Keratinocyte (primary cell): ENCODE measurements at regions not wholly inside any gene's neighbourhood (a gene's known extent, or its start where the extent isn't known, plus 50 kb on each side); places are given as distances from the start of the nearest gene placed in this dataset.

Experiments used
- DNase-seq: peaks from one replicate; pipeline ENCODE4 v3.0.0-alpha.2; 2011; ENCODE audit warnings: low read depth, missing footprints, low spot score
- FAIRE-seq: peaks from 2 replicates; lab custom pipeline; 2011; peaks lifted over from hg19 to GRCh38; lab: Jason Lieb, UNC
- H2AFZ ChIP-seq: 2 replicates; pipeline ENCODE4 v1.6.0; 2012; ENCODE audit warnings: low read length, control low read depth, inconsistent platforms; ENCODE audit not compliant: control insufficient read depth
- H3K27ac ChIP-seq: 2 replicates; pipeline ENCODE4 v1.5.1; 2011; ENCODE audit warnings: low read length; ENCODE audit not compliant: control insufficient read depth, insufficient read depth
- H3K27me3 ChIP-seq: 3 replicates; pipeline ENCODE4 v1.6.0; 2011; ENCODE audit warnings: low read length; ENCODE audit not compliant: control insufficient read depth, insufficient read depth; ENCODE audit errors: extremely low read depth
- H3K36me3 ChIP-seq, 2 experiments: 2 replicates in 1 of 2; 3 replicates in 1 of 2; pipeline ENCODE4 v1.5.1; 2011; ENCODE audit warnings: low read length in 2 of 2, mild to moderate bottlenecking in 1 of 2; ENCODE audit not compliant: control insufficient read depth in 2 of 2, insufficient read depth in 2 of 2; ENCODE audit errors: extremely low read depth in 1 of 2
- H3K4me1 ChIP-seq: 3 replicates; pipeline ENCODE4 v1.5.1; 2011; ENCODE audit warnings: low read length; ENCODE audit not compliant: control insufficient read depth, insufficient read depth; ENCODE audit errors: extremely low read depth
- H3K4me2 ChIP-seq: 3 replicates; pipeline ENCODE4 v1.6.0; 2011; ENCODE audit warnings: low read depth, low read length; ENCODE audit not compliant: control insufficient read depth, insufficient read depth; ENCODE audit errors: extremely low read depth
- H3K4me3 ChIP-seq, 3 experiments: fragments of 200-600 bp in 1 of 3; sonication (generic) in 1 of 3; 2 replicates in 2 of 3; 3 replicates in 1 of 3; pipeline ENCODE4 v1.5.1; 2011 to 2016; ENCODE audit warnings: low read length in 3 of 3, mild to moderate bottlenecking in 3 of 3, control low read depth in 2 of 3, inconsistent platforms in 1 of 3, low read depth in 1 of 3, mixed read lengths in 1 of 3, mixed run types in 1 of 3, moderate library complexity in 1 of 3; ENCODE audit not compliant: control insufficient read depth in 2 of 3, insufficient read depth in 2 of 3; ENCODE audit errors: extremely low read depth in 1 of 3
- H3K79me2 ChIP-seq: 2 replicates; pipeline ENCODE4 v1.6.0; 2012; ENCODE audit warnings: low read length; ENCODE audit not compliant: control insufficient read depth, insufficient read depth
- H3K9ac ChIP-seq: 3 replicates; pipeline ENCODE4 v1.6.0; 2011; ENCODE audit warnings: low read length; ENCODE audit not compliant: control insufficient read depth, insufficient read depth; ENCODE audit errors: extremely low read depth
- H3K9me1 ChIP-seq: 3 replicates; pipeline ENCODE4 v1.6.0; 2011; ENCODE audit warnings: low read length; ENCODE audit not compliant: control insufficient read depth, insufficient read depth; ENCODE audit errors: extremely low read depth
- H3K9me3 ChIP-seq: 2 replicates; pipeline ENCODE4 v1.5.1; 2012; ENCODE audit warnings: low read depth, low read length; ENCODE audit not compliant: control insufficient read depth
- H4K20me1 ChIP-seq: 3 replicates; pipeline ENCODE4 v1.6.0; 2011; ENCODE audit warnings: low read length; ENCODE audit not compliant: control insufficient read depth, insufficient read depth; ENCODE audit errors: extremely low read depth
- CTCF ChIP-seq, 3 experiments: IDR thresholded peaks in 1 of 3; conservative IDR thresholded peaks in 1 of 3; optimal IDR thresholded peaks in 1 of 3; 2 replicates in 2 of 3; 3 replicates in 1 of 3; pipeline versions ENCODE3 to v1.5.1; 2011; ENCODE audit warnings: low read length in 3 of 3, mild to moderate bottlenecking in 3 of 3, moderate library complexity in 2 of 3, control low read depth in 1 of 3, inconsistent platforms in 1 of 3; ENCODE audit not compliant: insufficient read depth in 2 of 3; ENCODE audit errors: extremely low read depth in 1 of 3
- EZH2 ChIP-seq: IDR thresholded peaks from one replicate; pipeline ENCODE4 v1.6.1; 2012; ENCODE audit warnings: inconsistent platforms, mild to moderate bottlenecking, low read length, moderate library complexity
- dilution Hi-C: fragments of 300-500 bp; cut with MboI; formaldehyde crosslinking; loops from one replicate; pipeline ENCODE4 v1.7.0; 2020; ENCODE audit warnings: low sequenced_read_pairs; ENCODE audit not compliant: extremely low pct_ligation_motif_present

GRCh38 chr4:100679926-100680325 is 162.1 kb upstream of the EMCN start:
- H4K20me1 ChIP-seq: no peaks in the 10 kb centered on the region
- no peaks in the 10 kb centered on the region for H3K27me3 ChIP-seq
- no peak overlapping the region for H3K9ac ChIP-seq
- H3K79me2 ChIP-seq: no peaks in the 10 kb centered on the region
- H3K9me1 ChIP-seq: no peaks in the 10 kb centered on the region
- dilution Hi-C loops: no loop called here
- no peak overlapping the region for H3K4me2 ChIP-seq
- no peaks in the 10 kb centered on the region for H3K36me3 ChIP-seq
- FAIRE-seq (no peak), DNase-seq (no peak)
- H2AFZ ChIP-seq: no peak overlapping the region
- H3K27ac ChIP-seq: no peak overlapping the region
- no peaks in the 10 kb centered on the region for H3K4me1 ChIP-seq
- TF ChIP-seq CTCF (optimal IDR thresholded peaks at IDR 0.05 in 1 of 3, IDR thresholded peaks at IDR 0.05 in 1 of 3, conservative IDR thresholded peaks at IDR 0.05 in 1 of 3; ENCODE audit: extremely low read depth in 1 of 3, insufficient read depth in 2 of 3, low read length in 3 of 3): no peak
- TF ChIP-seq EZH2: no peak
- H3K4me3 ChIP-seq: no peak overlapping the region
- H3K9me3 ChIP-seq: peaks cover 2% of the 10 kb centered on the region

- H3K4me3 ChIP-seq: no peak overlapping the region
- TF ChIP-seq CTCF (optimal IDR thresholded peaks at IDR 0.05 in 1 of 3, IDR thresholded peaks at IDR 0.05 in 1 of 3, conservative IDR thresholded peaks at IDR 0.05 in 1 of 3; ENCODE audit: extremely low read depth in 1 of 3, insufficient read depth in 2 of 3, low read length in 3 of 3) (no peak), EZH2 (no peak)
- no peak overlapping the region for H3K4me2 ChIP-seq
- FAIRE-seq (no peak), DNase-seq (no peak)
- H3K4me1 ChIP-seq: no peaks in the 10 kb centered on the region
- H3K9ac ChIP-seq: no peak overlapping the region
- no peaks in the 10 kb centered on the region for H3K36me3 ChIP-seq
- H3K79me2 ChIP-seq: no peaks in the 10 kb centered on the region
- no peak overlapping the region for H3K27ac ChIP-seq
- H3K9me3 ChIP-seq: no peaks in the 10 kb centered on the region
- no peaks in the 10 kb centered on the region for H4K20me1 ChIP-seq
- no peaks in the 10 kb centered on the region for H3K9me1 ChIP-seq
- no peaks in the 10 kb centered on the region for H3K27me3 ChIP-seq
- dilution Hi-C loops: no loop called here
- H2AFZ ChIP-seq: no peak overlapping the region
Observed at GRCh38 chr4:100674976-100675375, 157.2 kb upstream of the EMCN start.
